ENCODE measurements at regions not wholly inside any gene's neighbourhood (a gene's known extent, or its start where the extent isn't known, plus 50 kb on each side); places are given as distances from the start of the nearest gene placed in this dataset.
"Not testable (repeated sequence)": the region's sequence is repeated elsewhere in the genome, so short reads cannot be mapped to it uniquely, and the experiment has no call there.

DNA sequence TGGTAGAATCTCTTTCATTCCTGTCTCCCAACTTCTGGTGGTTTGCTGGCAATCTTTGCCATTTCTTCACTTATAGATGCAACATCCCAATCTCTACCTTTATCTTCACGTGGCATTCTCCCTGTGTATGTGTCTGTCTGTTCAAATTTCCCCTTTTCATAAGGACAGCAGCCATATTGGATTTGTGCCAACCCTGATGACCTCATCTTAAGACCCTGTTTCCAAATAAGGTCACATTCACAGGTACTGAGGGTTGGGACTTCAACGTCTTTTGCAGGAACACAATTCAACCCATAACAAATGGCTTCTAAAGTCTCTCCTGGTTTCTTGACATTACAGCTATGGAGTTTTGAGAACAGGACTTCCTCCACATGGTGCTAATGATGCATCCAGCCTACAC is 84.5 kb upstream of the OLIG2 start:
- no peak for DNase-seq

DNA sequence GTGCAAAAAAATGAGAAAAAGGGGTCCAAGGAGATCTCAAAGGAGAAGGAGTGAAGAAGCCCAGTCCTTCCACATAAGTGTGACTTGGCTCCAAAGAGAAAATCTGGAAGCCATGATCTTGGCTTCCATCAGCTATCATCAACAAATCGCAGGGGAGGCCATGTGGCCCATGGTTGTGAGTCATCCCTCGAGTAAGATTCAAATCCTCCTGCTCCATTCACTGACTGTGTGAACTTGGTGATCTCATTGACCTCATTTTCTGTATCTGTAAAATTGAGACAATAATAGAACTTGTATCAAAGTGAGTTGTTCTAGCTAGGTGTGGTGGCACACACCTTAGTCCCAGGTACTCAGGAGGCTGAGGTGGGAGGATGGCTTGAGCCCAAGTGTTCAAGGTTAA is 79.1 kb upstream of the OLIG2 start:
- peak; percentile 13 for DNase-seq

DNA sequence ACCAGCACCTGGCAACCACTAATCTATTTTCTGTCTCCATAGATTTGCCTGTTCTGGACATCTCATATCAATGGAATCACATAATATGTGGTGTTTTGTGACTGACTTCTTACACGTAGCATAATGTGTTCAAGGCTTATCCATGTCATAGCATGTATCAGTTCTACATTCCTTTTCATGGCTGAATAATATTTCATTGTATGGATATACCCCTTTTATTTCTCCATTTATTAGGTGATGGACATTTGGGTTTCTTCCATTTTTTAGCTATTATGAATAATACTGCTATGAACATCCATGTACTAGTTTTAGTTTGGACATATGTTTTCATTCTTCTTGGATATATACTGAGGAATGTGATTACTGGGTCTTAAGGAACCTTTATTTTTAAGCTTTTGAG is 78.0 kb upstream of the OLIG2 start:
- no peak for DNase-seq

DNA sequence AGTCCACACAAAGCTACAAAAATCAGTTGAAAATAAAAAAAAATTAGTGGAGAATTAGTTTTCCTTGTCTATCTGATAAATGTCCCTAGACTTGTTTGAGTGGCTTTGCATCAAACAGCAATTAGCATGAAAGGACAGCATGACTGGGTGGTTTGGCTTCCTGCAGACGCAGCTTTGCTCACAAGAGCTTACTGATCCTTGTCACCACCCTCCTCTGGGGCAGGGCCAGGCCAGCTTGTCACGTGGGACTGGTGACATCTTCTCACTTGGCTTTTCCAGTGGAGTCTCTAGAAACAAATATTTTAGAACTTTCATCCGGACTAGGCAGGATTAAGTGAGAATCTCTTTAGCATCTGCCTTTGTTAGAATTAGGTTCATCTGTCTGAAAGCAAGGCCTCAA is 76.0 kb upstream of the OLIG2 start:
- no peak for DNase-seq

DNA sequence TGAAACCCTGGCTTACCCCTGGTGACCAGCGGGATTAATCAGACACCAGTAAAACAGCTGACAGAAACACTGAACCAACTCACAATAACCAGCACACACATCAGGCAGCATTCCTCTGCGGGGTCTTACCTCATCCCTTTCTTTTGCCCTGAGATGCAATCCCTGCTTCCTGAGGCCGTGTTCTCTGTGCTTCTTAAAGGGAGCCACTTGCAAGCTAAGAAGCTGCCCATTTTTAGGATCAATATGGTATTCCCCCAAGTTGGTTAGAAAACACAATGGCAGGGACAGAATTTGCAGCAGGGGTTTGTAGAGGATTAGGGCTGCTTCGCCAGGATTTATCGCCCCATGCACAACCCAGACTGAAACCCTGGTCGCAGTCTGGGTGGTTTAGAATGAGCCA is 74.7 kb upstream of the OLIG2 start:
- DNase-seq: no peak

DNA sequence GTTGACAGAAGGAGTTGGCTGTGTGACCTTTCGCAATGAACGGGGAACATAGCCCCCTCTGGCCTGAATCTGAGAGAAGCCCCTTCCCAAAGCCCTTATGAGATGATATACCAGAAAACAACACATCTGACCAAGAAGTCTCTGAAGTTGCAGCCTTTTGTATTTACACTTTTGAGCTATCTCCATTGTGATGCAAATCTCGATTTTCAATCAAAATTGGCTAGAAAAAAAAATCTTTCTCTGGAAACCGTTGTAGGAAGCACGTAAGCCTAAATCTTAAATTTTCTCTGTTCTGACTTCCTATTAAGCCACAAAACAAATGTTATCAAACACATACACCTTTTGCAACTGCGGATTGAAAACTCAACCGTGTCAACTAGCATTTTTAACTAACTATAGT is 71.4 kb upstream of the OLIG2 start:
- DNase-seq: no peak

DNA sequence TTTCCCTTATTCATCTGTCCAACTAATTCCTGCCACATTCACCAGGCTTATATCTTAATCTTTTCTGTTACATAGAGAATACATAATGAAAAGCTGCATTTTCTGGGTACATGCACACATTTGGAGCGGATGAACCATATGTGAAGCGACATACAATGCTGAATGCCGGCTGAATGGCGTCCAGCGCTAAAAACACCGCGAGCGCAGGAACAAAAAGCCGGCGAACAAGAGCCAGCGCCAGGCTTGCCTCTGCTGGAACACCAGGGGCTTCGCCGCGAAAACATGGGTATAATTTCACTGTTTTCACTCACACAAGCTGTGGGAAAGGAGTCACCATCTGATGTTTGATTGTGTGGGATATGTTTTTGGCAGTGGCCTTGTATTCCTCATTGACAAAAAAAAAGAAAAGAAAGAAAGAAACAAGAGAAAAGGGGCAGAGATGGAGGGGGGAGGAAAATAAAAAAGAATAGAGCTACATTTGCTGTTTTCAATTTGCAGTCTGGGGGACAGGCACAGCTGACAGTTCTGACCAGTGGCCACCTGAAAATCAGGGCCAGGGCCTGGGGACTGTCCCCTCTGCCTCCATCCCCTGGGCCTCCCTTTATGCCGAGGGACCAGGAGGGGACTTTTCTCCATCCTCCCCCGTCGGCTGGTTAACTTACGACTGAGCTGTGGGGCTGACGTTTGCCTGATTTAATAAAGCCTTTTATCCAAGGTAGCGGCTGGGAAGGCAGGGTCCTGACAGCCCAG is 70.2 kb upstream of the OLIG2 start:
- DNase-seq: no peak

DNA sequence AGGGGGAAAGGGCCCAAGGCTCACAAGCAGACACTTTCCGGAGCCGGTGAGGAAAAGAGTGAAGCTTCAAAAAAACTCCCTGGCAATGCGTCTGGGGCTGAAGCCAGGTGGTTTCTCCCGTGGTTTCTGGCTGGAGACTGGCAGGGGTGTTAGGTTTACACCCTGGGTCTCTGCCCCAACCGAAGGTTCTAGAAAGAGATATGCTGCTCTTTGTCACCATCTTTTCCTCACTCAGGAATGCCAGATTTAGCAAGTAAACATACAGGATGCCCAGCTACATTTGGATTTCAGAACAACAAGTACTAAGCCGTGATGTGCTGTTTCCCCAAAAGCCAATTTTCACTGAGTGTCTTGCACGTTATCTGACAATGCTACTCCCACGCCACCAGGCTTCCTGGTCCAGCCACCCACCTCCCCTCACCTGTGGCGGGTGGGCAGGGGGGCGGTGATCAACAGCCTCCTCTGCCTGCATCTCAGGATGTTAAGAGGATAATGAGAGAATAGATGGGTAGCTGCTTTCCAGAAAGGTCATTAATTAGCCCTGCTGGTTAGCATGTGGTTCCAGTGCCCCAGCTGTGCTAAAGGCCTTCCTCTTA is 69.6 kb upstream of the OLIG2 start:
- no peak for DNase-seq

DNA sequence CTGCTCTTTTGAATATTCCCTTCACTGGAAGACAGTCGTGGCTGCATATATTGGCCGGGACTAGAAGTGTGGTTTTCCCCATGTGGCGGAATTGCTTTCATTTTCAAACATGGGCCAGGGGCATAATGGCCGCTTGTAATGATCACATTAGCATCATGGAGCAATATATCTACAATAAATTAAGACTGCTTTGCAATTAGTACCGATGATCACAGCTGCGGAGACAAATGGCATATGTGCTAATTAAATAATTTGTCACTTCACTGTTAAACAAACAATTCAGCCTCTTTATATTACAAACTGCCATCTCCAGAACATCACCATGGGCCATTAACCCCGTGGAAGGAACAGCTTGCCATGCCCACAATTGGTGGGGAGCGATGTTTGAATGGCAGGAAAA is 68.2 kb upstream of the OLIG2 start:
- DNase-seq: no peak

DNA sequence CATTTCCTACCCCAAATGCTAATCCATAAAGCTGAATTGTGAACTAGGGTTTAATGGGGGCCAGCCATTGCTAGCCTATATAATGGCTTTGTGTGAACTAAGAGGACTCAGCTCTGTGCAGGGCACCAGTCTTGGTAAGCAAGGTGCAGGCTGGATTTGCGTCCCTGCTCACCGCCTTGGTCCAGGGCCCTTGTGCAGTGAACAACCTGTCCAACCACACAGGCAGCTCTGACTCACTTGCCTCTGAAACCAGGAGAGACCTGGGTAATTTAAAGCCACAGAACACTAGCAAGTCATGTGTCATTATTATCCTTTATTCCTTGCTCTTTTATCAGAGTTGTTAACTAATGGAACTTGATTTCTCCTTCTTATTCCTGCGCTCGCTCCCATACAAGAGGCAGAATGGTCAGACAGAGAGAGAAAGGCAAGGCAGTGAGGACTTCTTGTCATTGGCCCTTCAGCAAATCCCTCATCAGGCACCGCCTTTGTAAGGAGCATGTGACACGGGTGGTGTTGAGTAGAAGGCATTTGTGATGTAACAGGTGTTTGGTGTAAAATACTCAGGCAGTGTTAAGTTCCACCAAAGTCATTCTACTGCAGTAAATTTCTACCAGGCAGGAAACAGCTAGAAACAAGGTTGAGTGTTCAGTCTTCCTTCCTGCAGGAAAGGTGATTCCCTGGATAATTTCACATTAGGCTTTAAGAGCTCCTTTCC is 67.3 kb upstream of the OLIG2 start:
- no peak for DNase-seq

DNA sequence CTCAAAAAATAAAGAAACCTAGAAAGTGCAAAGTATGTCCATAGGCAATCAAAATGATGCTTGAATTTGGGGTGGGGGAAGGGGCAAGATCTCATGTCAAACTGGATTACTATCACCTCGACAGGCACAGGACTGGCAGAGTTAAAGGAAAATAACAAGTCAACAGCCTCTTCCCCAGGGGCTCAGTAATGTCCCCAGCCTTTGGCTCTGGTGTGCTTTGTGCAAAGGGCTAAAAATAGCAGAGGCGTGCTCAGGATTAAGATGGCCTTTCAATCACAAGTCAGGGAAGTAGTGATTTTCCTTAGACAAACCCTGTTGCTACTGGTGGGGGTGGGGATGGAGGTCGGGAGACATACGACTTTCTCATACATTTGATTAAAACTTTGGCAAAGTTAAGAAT is 63.5 kb upstream of the OLIG2 start:
- no peak for DNase-seq

DNA sequence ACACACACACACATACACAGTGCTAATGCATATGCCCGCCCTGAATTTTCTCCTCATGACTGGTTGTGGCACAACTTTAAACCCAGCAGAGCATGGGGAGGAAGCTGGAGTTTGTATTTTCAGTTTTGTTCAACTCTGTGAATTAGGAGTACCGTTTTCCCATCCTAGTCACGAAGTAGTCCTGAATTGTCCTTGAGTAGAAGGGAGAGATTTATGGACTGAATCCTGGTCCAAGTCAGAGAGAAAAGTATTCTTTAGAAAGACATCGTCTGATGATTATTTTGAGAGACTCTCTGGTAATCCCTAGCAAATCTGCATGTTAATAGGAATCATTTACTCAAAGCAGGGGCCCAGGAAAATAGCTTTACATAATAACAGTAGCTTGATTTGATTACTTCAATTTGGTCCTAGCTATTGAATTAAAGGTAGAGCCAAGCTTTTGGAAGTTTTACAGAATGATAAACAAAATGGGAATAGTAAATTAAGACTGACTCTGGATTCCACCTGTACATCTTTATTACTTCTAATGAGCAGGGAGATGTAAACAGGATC is 60.5 kb upstream of the OLIG2 start:
- DNase-seq: no peak

DNA sequence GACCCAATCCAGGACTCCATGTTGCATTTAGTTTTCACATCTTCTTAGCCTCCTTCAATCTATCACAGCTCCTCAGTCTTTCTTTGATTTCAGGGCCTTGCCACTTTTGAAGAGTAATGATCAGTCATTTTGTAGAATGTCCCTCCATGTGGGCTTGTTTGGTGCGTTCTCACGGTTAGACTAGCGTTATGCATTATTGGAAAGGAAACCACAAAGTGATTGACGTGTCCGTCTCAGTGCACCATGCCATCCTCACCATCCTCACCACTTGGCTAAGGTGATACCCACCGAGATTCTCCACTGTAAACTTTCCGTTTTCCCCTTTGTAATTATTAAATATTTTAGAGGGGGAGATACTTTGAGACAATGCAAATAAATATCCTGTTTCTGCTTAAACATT is 59.6 kb upstream of the OLIG2 start:
- no peak for DNase-seq

DNA sequence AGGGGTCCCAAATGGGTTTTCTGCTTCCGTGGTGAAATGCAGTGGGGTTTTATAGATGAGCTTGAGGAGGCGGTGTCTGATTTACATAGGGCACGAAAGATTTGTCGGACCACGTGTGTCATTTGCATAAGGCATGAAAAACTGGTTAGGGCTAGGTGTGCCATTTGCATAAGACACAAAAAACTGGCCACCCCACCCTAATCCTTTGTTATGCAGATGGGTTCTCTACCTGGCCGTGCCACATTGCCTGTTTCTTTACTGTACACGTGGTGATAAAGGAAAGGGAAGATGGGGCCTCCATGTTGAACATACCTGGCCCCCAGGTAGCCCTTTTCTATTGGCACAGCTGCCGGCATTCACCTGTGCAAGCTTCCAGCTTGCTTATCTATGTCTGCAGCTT is 57.6 kb upstream of the OLIG2 start:
- DNase-seq: not testable (repeated sequence)

DNA sequence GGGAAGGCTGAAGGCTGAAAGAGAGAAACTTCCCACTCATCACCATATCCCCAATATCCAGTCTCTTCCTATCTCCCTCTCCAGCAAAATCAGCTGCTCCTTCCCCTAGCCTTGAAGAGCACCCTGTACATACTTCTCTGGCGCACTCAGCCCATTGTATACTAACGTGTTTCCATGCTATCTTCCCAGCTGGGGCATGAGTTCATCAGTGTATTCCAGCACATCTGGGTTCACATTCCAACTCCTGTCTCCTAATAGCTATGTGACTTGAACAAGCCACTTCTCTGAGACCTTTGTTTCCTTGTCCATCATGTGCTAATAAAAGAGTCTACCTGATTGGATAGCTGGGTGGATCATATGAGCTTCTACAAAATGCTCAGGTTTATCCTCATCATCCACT is 51.1 kb upstream of the OLIG2 start:
- DNase-seq: no peak

DNA sequence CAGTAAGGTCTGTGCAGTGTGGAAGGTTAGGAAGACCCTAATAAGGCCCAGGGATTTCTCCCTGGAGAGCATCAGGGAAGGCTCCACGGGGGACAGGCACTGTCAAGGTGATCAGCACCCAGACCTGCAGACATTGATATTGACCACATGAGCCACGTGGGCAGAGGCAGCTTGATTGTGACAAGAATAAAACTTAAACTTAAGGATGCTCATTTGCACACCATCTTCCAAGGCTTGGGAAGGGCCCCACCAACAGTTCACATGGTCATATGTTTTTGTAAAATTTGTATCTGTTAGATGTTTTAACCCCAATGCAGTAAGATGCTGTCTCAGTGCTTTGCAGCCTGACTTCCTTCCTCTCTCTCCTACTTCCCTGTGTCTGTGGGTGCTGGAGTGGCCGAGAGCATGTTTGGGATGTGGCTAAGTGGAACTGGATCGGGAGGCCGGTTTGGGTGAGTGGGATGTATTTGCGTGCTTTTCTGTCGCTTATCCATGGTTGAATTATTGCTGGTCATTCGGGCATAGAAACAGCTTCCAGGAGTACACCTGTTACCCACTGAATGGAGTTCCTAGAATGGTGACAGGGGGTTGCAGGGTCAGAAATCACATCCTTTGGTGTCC is 49.8 kb upstream of the OLIG2 start:
- peak; percentile 7 for DNase-seq

Data from suppressor macrophage treated with lipopolysaccharide for 4 hours (primary cell).